ENCODE measurements at regions not wholly inside any gene's neighbourhood (a gene's known extent, or its start where the extent isn't known, plus 50 kb on each side); places are given as distances from the start of the nearest gene placed in this dataset.
"Not testable (repeated sequence)": the region's sequence is repeated elsewhere in the genome, so short reads cannot be mapped to it uniquely, and the experiment has no call there.

DNA sequence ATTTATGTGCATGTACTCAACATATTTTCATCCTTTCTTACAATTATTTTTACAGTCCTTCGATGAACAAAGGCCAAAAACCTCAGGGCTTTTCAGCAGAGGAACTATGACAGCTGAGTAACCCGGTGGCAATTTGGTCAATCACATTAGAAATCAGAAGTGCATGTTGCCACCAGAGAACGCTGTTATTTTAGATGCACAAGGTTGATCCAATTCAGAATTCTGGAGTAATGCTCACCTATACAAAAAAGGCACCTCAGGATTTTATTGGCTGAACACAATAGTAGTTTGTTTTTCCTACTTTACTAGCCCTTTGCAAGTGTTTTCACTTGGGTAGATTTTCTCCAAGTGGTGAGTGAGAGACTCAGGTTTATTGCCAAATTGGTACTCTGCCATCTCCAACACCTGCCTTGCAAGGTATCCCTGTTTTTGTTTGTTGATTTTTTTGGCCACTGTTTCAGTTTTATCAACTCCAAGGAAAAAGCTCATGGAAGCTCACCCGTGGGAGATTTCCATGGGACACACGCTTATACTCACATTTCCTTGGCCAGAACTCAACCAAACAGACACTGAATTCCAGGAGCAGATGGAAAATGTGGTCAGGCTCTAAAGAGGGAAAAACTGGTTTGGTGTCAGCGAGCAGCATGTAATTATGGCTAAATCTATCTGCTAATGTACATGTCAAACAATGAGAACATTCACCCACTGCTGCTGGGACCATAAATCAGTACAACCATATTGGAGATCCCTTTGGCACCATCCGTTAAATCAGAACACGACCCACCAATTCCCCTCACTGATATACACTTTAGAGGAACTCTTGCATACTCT is 573.1 kb upstream of the AMELY start:
- H3K27ac Mint-ChIP-seq, H3K27me3 Mint-ChIP-seq, H3K4me3 Mint-ChIP-seq, H3K36me3 Mint-ChIP-seq, H3K9me3 Mint-ChIP-seq, ATAC-seq, H3K4me1 Mint-ChIP-seq: not testable (repeated sequence)

DNA sequence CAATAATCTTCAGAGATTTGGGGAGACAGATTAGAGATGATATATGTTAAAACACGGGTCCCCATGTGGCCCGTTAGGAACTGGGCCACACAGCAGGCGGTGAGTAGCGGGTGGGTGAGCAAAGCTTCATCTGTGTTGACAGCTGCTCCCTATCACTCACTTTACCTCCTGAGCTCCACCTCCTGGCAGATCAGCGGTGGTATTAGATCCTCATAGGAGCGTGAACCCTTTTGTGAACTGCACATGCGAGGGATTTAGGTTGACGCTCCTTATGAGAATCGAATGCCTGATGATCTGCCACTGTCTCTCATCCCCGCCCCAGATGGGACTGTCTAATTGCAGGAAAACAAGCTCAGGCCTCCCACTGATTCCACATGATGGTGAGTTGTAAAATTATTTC is 560.4 kb upstream of the AMELY start:
- ATAC-seq: no peak
- no peaks in the 10 kb centered on the region for H3K4me1 Mint-ChIP-seq
- H3K27me3 Mint-ChIP-seq: peaks cover 10% of the 10 kb centered on the region
- H3K27ac Mint-ChIP-seq: no peak overlapping the region
- no peaks in the 10 kb centered on the region for H3K36me3 Mint-ChIP-seq
- H3K9me3 Mint-ChIP-seq: peaks cover 3% of the 10 kb centered on the region
- H3K4me3 Mint-ChIP-seq: no peak overlapping the region

DNA sequence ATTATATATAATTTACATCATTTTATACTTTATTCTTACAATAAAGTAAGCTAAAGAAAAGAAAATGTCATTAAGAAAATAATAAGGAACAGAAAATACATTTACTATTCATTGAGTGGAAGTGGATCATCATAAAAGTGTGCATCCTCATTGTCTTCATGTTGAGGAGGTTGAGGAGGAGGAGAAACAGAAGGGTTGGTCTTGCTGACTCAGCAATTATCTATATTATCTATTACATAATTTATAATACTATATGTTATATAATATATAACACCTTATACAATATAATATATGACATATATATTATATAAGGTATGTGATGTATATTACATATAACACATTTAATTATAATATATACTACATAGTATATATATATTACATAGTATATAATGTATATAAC is 558.5 kb upstream of the AMELY start:
- H3K9me3 Mint-ChIP-seq: peaks cover 3% of the 10 kb centered on the region
- no peaks in the 10 kb centered on the region for H3K36me3 Mint-ChIP-seq
- peaks cover 22% of the 10 kb centered on the region for H3K27me3 Mint-ChIP-seq
- H3K4me3 Mint-ChIP-seq: no peak overlapping the region
- H3K27ac Mint-ChIP-seq: no peak overlapping the region
- no peaks in the 10 kb centered on the region for H3K4me1 Mint-ChIP-seq
- ATAC-seq: no peak

DNA sequence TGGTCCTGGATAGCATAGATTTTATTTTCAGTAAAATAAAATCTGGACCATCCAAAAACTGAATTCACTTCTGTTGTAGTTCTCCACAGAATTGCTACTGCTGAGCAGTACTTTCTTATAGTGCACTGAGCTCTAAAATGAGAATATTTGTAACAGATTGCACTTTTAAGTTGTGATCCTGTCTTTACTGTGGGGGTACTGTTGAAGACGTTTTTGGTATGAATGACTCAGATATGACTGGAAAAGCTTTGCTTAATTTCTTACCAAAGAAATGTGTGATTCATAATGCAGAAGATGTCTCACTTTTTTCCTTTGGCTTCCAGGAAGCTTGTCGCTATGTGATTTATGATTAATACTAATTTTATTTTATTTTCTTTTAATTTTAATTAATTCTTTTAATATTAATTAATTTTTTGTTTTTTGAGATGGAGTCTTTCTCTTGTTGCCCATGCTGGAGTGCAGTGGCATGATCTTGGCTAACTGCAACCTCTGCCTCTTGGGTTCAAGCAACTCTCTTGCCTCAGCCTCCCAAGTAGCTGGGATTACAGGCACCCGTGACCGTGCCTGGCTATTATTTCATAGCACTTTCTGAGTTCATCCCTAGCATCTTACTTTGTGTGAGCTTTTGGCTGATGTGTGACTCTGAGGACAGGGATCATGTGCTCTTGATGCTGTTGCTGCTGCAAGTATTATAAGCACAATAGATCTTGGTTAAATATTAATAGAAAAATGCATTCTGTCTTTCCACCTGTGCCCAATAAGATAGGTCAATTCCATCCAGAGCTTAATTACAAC is 557.6 kb upstream of the AMELY start:
- Mint-ChIP-seq H3K9me3 (peaks cover 3% of the 10 kb centered on the region), H3K27ac (no peak overlapping the region)
- ATAC-seq: no peak

DNA sequence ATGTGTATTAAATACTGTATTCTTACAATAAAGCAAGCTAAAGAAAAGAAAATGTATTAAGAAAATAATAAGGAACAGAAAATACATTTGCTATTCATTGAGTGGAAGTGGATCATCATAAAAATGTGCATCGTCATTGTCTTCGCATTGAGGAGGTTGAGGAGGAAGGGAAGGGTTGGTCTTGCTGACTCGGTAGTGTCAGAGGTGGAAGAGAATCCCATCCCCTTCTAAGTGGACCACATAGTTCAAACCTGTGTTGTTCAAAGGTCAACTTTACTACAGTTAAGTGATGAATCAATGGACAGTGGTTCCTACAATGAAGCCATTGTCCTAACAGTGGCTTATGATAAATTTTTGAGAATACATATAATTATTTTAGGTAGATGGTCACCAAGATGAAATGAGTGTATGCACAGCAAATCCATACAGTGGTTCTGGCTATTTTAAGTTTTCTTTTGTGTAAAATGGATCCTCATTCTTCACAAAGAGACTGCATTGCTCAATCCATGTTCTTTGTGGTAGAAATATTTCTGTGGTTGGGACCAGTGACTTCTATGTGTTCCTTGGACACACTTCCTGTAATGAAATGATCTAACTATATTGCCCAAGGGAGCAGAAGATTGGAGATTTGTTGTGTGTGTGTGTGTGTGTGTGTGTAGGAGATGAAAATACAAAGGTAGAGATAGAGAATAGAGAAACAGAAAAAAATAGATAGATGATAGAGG is 556.4 kb upstream of the AMELY start:
- H3K9me3 Mint-ChIP-seq: peaks cover 3% of the 10 kb centered on the region
- no peaks in the 10 kb centered on the region for H3K4me1 Mint-ChIP-seq
- no peaks in the 10 kb centered on the region for H3K36me3 Mint-ChIP-seq
- H3K4me3 Mint-ChIP-seq: no peak overlapping the region
- no peak overlapping the region for H3K27ac Mint-ChIP-seq
- no peak for ATAC-seq
- H3K27me3 Mint-ChIP-seq: peaks cover 22% of the 10 kb centered on the region

More for the DNA sequence above, 557.6 kb upstream of the AMELY start:
- H3K4me1 Mint-ChIP-seq: no peaks in the 10 kb centered on the region
- H3K27me3 Mint-ChIP-seq: peaks cover 22% of the 10 kb centered on the region
- no peak overlapping the region for H3K4me3 Mint-ChIP-seq
- no peaks in the 10 kb centered on the region for H3K36me3 Mint-ChIP-seq

DNA sequence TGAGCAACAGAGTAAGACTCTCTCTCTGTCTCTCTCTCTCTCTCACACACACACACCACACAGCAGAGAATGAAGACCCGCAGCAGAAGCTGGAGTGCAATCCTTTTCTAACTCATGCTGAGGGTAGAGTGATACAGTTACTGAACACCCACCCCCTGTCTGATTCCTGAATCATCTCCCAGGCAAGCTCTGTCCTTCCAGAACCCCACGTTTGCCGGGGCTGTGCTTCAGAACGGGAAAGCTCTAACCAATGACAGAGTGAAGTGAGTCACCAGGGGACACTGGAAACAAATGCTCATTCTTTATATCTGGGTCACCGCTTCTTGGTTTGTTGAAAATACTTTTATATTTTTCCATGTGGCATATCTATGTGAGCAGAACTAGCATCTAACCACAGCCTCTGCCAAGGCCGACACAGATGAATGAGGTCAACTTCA is 553.7 kb upstream of the AMELY start:
- Mint-ChIP-seq H3K9me3 (peaks cover 9% of the 10 kb centered on the region), H3K4me3 (no peak overlapping the region), H3K27ac (no peak overlapping the region), H3K4me1 (no peaks in the 10 kb centered on the region), H3K36me3 (no peaks in the 10 kb centered on the region), H3K27me3 (peaks cover 38% of the 10 kb centered on the region)
- no peak for ATAC-seq

DNA sequence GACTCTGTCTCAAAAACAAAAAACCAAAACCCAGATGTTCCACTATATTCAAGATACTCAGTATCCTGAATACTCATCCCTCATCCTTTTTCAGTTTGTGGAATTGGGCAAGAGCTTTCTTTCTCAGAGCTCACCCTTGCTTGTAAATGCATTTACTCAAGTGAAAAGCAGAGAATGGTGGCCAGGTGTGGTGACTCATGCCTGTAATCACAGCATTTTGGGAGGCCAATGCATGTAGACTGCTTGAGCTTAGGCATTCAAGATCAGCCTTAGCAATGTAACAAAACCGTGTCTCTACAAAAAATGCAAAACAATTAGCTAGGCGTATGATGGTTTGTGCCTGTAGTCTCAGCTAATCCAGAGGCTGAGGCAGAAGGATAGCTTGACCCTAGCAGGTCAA is 553.2 kb upstream of the AMELY start:
- Mint-ChIP-seq H3K9me3 (peaks cover 12% of the 10 kb centered on the region), H3K27ac (no peak overlapping the region), H3K27me3 (peaks cover 43% of the 10 kb centered on the region), H3K4me3 (no peak overlapping the region), H3K36me3 (no peaks in the 10 kb centered on the region), H3K4me1 (no peaks in the 10 kb centered on the region)
- no peak for ATAC-seq

DNA sequence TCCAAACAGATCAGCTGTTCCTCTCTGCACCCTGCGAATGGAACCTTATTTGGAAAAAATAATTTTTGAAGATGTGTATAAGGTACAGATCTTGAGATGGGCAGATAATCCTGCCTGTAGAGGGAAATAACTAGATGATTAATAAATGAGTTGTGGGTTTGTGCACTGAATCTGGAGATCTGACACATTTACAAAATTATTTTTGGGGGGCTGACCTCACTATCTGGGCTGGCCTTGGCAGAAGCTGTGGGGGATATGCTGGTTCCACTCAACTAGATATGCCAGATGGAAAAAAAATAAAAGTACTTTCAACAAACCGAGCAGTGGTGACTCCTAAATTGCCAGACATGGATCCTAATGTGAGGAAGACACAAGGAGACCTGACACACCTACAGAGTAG is 552.2 kb upstream of the AMELY start:
- peaks cover 14% of the 10 kb centered on the region for H3K9me3 Mint-ChIP-seq
- H3K27ac Mint-ChIP-seq: no peak overlapping the region
- ATAC-seq: no peak
- peaks cover 52% of the 10 kb centered on the region for H3K27me3 Mint-ChIP-seq
- no peak overlapping the region for H3K4me3 Mint-ChIP-seq
- H3K36me3 Mint-ChIP-seq: no peaks in the 10 kb centered on the region
- no peaks in the 10 kb centered on the region for H3K4me1 Mint-ChIP-seq

DNA sequence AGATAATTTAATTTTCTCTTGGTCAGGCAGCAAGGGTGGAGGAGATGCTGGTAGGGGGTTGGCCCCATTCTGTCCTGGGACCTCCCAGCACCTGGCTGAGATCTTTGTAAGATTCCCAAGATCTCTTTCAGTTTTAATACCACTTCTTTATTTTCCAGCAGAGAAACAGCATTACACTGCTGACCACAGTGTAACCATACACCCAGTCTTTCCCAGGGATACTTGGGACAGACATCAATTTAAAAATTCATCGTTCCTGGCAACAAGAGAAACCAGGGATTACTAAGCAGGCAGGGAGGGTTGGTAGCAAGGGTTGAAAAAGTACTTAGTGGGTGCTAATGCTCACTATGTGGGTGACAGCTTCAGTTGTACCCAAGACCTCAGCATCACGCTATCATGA is 551.6 kb upstream of the AMELY start:
- Mint-ChIP-seq H3K4me1 (no peaks in the 10 kb centered on the region), H3K27ac (no peak overlapping the region), H3K27me3 (peaks cover 50% of the 10 kb centered on the region), H3K9me3 (peaks cover 14% of the 10 kb centered on the region), H3K36me3 (no peaks in the 10 kb centered on the region), H3K4me3 (no peak overlapping the region)
- no peak for ATAC-seq

DNA sequence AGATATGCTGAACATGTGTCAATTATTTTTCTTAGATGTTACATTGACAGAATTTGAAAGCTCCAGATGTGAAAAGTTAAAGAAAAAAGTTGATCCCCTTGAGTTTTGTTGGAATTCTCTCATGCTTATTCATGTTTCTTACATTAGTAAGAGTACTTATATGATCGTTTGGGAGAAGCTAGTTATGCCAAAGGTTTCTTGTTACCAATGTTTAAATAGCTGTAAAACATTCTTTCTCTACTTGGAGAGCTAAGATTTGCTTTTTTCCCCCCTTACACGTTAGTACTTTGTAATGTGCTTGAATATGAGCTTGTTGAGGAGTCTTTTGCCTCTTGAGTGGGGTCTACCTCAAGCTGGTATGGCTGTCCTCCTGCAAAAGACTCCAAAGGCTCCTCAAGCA is 551.1 kb upstream of the AMELY start:
- H3K4me1 Mint-ChIP-seq: no peaks in the 10 kb centered on the region
- no peaks in the 10 kb centered on the region for H3K36me3 Mint-ChIP-seq
- no peak overlapping the region for H3K27ac Mint-ChIP-seq
- peaks cover 14% of the 10 kb centered on the region for H3K9me3 Mint-ChIP-seq
- no peak overlapping the region for H3K4me3 Mint-ChIP-seq
- peaks cover 45% of the 10 kb centered on the region for H3K27me3 Mint-ChIP-seq
- ATAC-seq: no peak

DNA sequence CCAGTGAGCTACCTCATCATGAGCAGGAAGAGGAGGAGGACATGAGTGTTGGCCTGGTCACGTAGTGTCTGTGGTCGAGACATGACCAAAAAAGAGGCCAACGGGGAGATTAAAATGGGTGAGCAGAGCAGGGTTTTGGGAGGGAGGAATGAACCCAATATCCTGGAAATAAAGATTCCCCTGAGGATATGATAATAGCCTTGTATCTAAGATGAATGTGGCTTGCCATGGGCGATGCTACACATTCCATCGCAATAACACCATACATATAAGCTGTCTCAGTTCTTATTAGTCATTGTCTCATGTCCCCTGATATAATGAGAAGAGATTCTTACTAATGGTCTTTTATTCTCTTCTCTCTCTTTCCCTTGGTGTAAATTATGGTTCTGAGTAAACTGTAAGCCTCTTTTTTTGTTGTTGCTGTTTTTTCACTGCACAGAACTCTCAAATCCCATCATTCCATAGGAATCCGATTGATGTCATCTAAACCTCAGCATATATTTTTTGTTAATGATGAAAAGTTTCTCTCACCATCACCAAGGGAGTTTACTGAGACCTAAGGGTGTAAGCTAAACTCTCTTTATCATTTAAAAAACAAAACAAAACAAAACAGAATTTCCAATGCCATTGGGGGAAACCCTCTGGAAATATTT is 550.4 kb upstream of the AMELY start:
- Mint-ChIP-seq H3K4me1 (no peaks in the 10 kb centered on the region), H3K27ac (no peak overlapping the region), H3K9me3 (peaks cover 14% of the 10 kb centered on the region), H3K27me3 (peaks cover 45% of the 10 kb centered on the region), H3K4me3 (no peak overlapping the region), H3K36me3 (no peaks in the 10 kb centered on the region)
- no peak for ATAC-seq

DNA sequence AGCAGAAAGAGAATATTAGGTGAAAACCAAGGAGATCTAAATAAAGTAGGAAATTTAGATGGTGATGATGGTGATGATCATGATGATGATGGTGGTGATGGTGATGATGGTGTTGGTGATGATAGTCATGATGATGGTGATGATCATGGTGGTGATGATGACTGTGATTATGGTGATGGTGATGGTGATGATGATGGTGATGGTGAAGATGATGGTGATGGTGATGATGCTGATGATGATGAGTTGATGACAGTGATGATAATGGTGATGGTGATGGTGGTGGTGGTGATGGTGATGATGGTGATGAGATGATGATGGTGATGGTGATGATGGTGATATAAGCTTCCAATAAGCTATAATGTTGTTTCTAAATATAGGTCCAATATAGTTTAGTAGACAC is 548.2 kb upstream of the AMELY start:
- no peak overlapping the region for H3K4me3 Mint-ChIP-seq
- H3K9me3 Mint-ChIP-seq: peaks cover 11% of the 10 kb centered on the region
- peaks cover 34% of the 10 kb centered on the region for H3K27me3 Mint-ChIP-seq
- no peaks in the 10 kb centered on the region for H3K4me1 Mint-ChIP-seq
- H3K36me3 Mint-ChIP-seq: no peaks in the 10 kb centered on the region
- no peak overlapping the region for H3K27ac Mint-ChIP-seq
- ATAC-seq: no peak

DNA sequence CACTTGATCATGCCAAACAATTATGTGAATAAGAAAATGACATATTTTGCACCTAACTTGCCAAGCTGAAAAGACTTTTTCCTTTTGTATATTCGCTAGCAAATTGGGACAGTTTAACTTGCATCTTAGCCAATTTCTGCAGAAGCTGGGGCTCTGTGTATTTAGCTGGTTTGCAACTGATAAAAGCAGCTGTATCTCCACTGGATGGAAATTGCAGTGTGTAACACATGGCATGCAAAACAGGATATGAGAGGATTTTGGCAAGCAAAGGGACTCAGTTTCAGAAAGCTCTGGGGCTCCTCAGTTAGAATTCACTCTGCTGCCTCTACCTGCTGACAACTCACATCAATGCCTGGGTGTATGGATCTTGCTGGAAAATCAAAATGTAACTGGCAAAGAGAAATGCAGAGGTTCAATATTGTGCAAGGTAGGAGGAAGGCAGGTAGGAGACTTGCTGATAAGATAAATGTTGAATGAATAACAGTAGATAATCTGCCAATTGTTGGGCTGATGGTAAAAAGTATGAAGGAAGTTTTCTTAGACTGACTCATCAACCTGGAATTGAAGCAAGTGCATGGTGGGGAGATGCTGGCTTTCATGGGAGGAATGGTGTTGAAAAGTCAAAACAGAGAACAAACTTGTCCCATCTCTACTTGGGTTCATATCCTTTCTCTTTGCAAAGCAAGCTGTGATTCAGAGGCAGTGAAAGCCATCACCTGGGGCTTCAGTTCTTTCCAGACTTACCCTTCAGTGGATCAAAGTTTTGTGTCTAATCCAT is 546.9 kb upstream of the AMELY start:
- H3K27ac Mint-ChIP-seq: no peak overlapping the region
- H3K4me3 Mint-ChIP-seq: no peak overlapping the region
- H3K36me3 Mint-ChIP-seq: no peaks in the 10 kb centered on the region
- no peaks in the 10 kb centered on the region for H3K4me1 Mint-ChIP-seq
- ATAC-seq: no peak
- H3K27me3 Mint-ChIP-seq: peaks cover 34% of the 10 kb centered on the region
- H3K9me3 Mint-ChIP-seq: peaks cover 11% of the 10 kb centered on the region

DNA sequence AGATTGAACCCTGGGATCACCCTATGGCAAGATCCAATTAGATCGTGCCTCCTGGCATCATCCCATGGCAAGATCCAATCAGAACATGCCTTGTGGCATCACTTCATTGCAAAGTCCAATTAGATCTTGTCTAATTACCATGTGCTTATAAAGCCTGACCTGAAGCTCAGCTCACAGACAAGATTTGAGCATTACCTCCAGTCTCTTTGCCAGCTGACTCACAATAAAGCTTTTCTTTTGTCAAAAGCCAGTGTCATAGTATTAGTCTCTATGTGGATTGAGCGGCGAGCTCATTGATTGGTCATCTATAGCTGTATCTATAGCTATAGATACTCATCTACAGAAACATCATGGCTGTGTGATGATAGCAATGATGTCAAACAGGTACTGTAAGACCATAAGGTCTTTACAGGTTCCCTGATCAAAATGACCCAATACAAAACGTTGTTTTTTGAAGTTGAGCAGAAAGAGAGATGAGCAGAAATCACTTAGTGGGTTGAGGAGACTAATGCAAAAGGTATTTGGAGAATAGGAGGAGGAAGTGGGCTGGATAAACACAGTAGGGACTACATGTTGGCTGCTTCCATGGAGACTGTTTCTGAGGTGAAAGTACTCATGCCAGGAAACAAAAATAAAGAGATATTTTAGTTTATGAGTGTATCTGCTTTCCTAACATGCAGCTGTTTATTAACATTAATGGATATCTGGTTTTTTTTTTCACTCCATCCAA is 545.9 kb upstream of the AMELY start:
- H3K9me3 Mint-ChIP-seq: peaks cover 17% of the 10 kb centered on the region
- peaks cover 43% of the 10 kb centered on the region for H3K27me3 Mint-ChIP-seq
- H3K4me1 Mint-ChIP-seq: peaks cover 9% of the 10 kb centered on the region
- H3K36me3 Mint-ChIP-seq: no peaks in the 10 kb centered on the region
- no peak overlapping the region for H3K27ac Mint-ChIP-seq
- no peak for ATAC-seq
- H3K4me3 Mint-ChIP-seq: no peak overlapping the region
